Heart left ventricle (tissue), 13 donors: ENCODE measurements at regions not wholly inside any gene's neighbourhood (a gene's known extent, or its start where the extent isn't known, plus 50 kb on each side); places are given as distances from the start of the nearest gene placed in this dataset.

ENCODE experiments used
- POLR2A ChIP-seq, 2 donors: fragments of 450-650 bp; IDR thresholded peaks; one replicate each; pipeline ENCODE4 v1.6.1; 2017; ENCODE audit warnings: antibody characterized with exemption in 2 of 2, mild to moderate bottlenecking in 2 of 2, moderate library complexity in 2 of 2
- TF ChIP-seq, protein P1 (sequence below), 12 donors: fragments of 200-600 bp; sonication (generic) in 4 of 12; IDR thresholded peaks; one replicate each; pipeline versions ENCODE4 v1.5.0 to v1.8.0; 2018 to 2022; ENCODE audit warnings: antibody characterized with exemption in 12 of 12, mild to moderate bottlenecking in 5 of 12
- donor health status: ischemic (EF 13 %, LVEDD 7.1; RV severe dilation, severe dysfunction).
- donor health status: DM: no; HTN: yes; CAD: no.
- donor health status: DM: no; HTN: no; CAD: no.
- donor health status: ischemic (EF 25% LVEDD 6.9; RV normal size, moderate dysfunction).
- donor health status: ischemic (EF 25% LVEDD 5.7; RV mildly dilated, moderate dysfunction).
- donor health status: ischemic (EF 35%, LVEDD 5.7; RV mildly dilated, moderate dysfunction).
- donor health status: nonischemic (EF 11% LVEDD 7.7; RV severe dilation, severe dysfunction).
- donor health status: DM: yes; HTN: yes; CAD: no.
- donor health status: PGD.
- donor health status: ischemic (EF 29% LVEDD 5.4; RV normal size, mild dysfunction).
- donor health status: nonischemic (EF 23%, LVEDD 6.1; RV moderate dilation, normal function).

DNA sequence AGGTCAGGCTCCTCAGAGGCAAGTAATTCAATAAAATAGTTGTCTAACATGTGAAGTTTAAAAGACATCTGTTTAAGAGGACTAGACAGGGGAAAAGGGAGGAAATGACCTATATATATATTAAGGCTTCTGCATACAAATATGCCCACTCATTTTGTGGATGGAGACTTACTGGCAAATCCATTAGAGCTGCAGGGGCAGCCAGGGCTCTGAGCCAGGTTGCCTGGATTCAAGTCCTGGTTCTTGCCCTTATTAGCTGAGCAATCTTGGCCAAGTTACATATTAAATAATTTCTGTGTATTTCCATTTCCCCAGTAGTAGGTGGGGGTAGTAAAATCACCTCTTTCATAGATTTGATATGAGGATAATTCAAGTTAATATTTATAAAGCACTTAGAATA, 287.0 kb upstream of the RIMS1 start:
- TF ChIP-seq, protein P1, sequence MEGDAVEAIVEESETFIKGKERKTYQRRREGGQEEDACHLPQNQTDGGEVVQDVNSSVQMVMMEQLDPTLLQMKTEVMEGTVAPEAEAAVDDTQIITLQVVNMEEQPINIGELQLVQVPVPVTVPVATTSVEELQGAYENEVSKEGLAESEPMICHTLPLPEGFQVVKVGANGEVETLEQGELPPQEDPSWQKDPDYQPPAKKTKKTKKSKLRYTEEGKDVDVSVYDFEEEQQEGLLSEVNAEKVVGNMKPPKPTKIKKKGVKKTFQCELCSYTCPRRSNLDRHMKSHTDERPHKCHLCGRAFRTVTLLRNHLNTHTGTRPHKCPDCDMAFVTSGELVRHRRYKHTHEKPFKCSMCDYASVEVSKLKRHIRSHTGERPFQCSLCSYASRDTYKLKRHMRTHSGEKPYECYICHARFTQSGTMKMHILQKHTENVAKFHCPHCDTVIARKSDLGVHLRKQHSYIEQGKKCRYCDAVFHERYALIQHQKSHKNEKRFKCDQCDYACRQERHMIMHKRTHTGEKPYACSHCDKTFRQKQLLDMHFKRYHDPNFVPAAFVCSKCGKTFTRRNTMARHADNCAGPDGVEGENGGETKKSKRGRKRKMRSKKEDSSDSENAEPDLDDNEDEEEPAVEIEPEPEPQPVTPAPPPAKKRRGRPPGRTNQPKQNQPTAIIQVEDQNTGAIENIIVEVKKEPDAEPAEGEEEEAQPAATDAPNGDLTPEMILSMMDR (IDR thresholded peaks at IDR 0.05): no peak
- no peak for TF ChIP-seq POLR2A (IDR thresholded peaks at IDR 0.05)
